HG03457 (cell line): ENCODE measurements at regions not wholly inside any gene's neighbourhood (a gene's known extent, or its start where the extent isn't known, plus 50 kb on each side); places are given as distances from the start of the nearest gene placed in this dataset.

Experiments
- ATAC-seq: cut with Tn5 transposase; IDR thresholded peaks from one replicate; pipeline ENCODE4 v1.9.1; 2021; ENCODE audit warnings: moderate number of reproducible peaks; ENCODE audit not compliant: unreplicated experiment

- no peak for ATAC-seq
Measured at GRCh38 chr4:81838586-81838985, 366.9 kb upstream of the RASGEF1B start.

GRCh38 chr4:81836716-81837115 lies 365.0 kb upstream of the RASGEF1B start:
- ATAC-seq, result no peak

- no peak for ATAC-seq
Measured at GRCh38 chr4:81833576-81833975, 361.9 kb upstream of the RASGEF1B start.

- no peak for ATAC-seq
Measured at GRCh38 chr4:81828991-81829390, 357.3 kb upstream of the RASGEF1B start.

- ATAC-seq, result peak; percentile 83
Measured at GRCh38 chr4:81827577-81828202, 356.0 kb upstream of the RASGEF1B start.

- ATAC-seq, result no peak
Measured at GRCh38 chr4:81826817-81827424, 355.2 kb upstream of the RASGEF1B start.

- ATAC-seq, result no peak
Measured at GRCh38 chr4:81826335-81826734, 354.6 kb upstream of the RASGEF1B start.

GRCh38 chr4:81818385-81818920 lies 346.7 kb upstream of the RASGEF1B start:
- no peak for ATAC-seq

- ATAC-seq, result no peak
Measured at GRCh38 chr4:81816031-81816761, 344.5 kb upstream of the RASGEF1B start.

- no peak for ATAC-seq
Measured at GRCh38 chr4:81814987-81815541, 343.4 kb upstream of the RASGEF1B start.

- no peak for ATAC-seq
Measured at GRCh38 chr4:81811562-81812293, 340.0 kb upstream of the RASGEF1B start.

- ATAC-seq, result no peak
Measured at GRCh38 chr4:81808011-81808672, 336.4 kb upstream of the RASGEF1B start.

- no peak for ATAC-seq
Measured at GRCh38 chr4:81807386-81807785, 335.7 kb upstream of the RASGEF1B start.

- ATAC-seq, result no peak
Measured at GRCh38 chr4:81806485-81806884, 334.8 kb upstream of the RASGEF1B start.

GRCh38 chr4:81804849-81805248 lies 333.1 kb upstream of the RASGEF1B start:
- ATAC-seq, result no peak

GRCh38 chr4:81802285-81802846 lies 330.7 kb upstream of the RASGEF1B start:
- no peak for ATAC-seq

- no peak for ATAC-seq
Measured at GRCh38 chr4:81799371-81799770, 327.7 kb upstream of the RASGEF1B start.

GRCh38 chr4:81796790-81797528 lies 325.3 kb upstream of the RASGEF1B start:
- peak; percentile 82 for ATAC-seq

GRCh38 chr4:81792521-81792920 lies 320.8 kb upstream of the RASGEF1B start:
- ATAC-seq, result no peak
